Gastroesophageal sphincter (tissue), 3 donors: ENCODE measurements at regions not wholly inside any gene's neighbourhood (a gene's known extent, or its start where the extent isn't known, plus 50 kb on each side); places are given as distances from the start of the nearest gene placed in this dataset.

Experiments used
- POLR2A ChIP-seq, 2 donors: fragments of 450-650 bp; IDR thresholded peaks; one replicate each; pipeline ENCODE4 v1.6.1; 2017; ENCODE audit warnings: antibody characterized with exemption in 2 of 2, mild to moderate bottlenecking in 2 of 2, moderate library complexity in 1 of 2
- POLR2AphosphoS5 ChIP-seq: sonication (generic); formaldehyde crosslinking; IDR thresholded peaks from one replicate; pipeline ENCODE4 v1.6.1; 2017; ENCODE audit warnings: antibody characterized with exemption
- TF ChIP-seq, protein P1 (sequence below), 4 experiments: fragments of 200-600 bp in 2 of 4; fragments of 450-650 bp in 2 of 4; sonication (generic) in 1 of 4; IDR thresholded peaks; one replicate each; pipeline ENCODE4 v1.5.1; 2017 to 2019; ENCODE audit warnings: antibody characterized with exemption in 4 of 4, mild to moderate bottlenecking in 2 of 4, moderate library complexity in 2 of 4

DNA sequence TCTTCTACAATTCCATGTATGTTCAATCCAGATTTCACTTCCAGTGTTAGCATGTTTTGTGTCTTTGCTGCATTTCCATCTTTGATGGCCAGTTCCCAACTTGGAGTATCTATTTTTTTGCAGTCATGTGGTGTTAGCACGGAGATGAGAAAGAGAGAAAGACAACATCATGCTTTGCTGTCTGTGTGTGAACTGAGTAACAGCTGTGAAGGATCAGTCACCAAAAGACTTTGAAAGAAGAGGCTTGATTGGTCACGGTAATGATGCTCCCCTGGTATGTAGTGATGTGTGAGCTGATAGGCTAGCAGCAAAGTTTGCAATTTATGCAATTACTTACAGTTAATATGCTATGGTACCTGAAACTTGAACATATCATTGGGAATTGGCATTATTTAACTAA, 731.3 kb upstream of the NRSN1 start:
- TF ChIP-seq POLR2AphosphoS5 = no peak
- TF ChIP-seq POLR2A (IDR thresholded peaks at IDR 0.05) = no peak
- TF ChIP-seq, protein P1, sequence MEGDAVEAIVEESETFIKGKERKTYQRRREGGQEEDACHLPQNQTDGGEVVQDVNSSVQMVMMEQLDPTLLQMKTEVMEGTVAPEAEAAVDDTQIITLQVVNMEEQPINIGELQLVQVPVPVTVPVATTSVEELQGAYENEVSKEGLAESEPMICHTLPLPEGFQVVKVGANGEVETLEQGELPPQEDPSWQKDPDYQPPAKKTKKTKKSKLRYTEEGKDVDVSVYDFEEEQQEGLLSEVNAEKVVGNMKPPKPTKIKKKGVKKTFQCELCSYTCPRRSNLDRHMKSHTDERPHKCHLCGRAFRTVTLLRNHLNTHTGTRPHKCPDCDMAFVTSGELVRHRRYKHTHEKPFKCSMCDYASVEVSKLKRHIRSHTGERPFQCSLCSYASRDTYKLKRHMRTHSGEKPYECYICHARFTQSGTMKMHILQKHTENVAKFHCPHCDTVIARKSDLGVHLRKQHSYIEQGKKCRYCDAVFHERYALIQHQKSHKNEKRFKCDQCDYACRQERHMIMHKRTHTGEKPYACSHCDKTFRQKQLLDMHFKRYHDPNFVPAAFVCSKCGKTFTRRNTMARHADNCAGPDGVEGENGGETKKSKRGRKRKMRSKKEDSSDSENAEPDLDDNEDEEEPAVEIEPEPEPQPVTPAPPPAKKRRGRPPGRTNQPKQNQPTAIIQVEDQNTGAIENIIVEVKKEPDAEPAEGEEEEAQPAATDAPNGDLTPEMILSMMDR (IDR thresholded peaks at IDR 0.05) = no peak
